DMS53 (cell line): ENCODE measurements at regions not wholly inside any gene's neighbourhood (a gene's known extent, or its start where the extent isn't known, plus 50 kb on each side); places are given as distances from the start of the nearest gene placed in this dataset.

Experiments used
- DNase-seq: peaks from one replicate; lab custom pipeline; 2025; lab: John Stamatoyannopoulos, UW

DNA sequence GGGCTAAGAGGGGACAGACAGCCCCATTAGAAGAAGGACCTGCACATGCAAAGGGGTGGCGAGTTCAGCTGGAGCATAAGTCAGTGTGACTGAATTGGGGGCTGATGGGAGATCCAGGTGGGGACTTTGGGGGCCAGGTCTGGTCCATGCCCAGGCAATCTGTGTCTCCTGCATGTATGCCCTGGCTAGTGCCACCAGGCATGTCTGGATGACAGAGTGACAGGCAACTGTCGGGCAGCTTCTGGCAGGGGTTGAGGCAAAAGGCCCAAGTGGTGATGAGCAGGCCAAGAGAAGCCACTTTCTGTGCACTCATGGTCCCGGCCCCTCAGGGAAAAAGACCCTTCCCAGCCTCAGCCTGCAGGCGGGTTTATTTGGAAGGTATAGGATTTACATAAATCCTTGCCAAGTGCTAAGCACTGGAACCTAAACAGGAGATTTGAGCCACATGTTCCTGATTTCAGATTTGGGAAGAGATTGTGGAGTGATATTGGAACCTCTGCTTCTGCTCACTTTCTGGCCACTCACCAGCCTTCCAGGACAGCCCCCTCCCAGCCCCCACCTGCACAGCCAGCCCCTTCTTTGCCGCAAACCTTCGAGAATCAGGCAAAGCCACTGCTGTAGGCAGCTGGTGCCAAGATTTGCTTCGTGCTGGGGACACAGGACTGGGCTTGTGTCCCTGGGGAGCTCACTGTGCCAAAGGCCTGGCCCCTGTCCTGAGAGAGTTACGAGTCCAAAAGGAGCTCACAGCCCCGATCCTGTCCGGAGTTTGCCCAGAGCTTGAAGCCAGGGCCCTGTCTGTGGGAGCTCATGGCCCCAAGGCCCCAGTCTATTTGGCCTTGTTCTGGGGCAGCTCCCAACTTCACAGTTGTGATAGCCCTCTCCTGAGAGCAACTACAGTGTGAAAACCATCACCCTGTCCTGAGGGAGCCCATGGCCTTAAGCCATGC, 232.5 kb upstream of the RTL1 start:
- DNase-seq, result no peak

DNA sequence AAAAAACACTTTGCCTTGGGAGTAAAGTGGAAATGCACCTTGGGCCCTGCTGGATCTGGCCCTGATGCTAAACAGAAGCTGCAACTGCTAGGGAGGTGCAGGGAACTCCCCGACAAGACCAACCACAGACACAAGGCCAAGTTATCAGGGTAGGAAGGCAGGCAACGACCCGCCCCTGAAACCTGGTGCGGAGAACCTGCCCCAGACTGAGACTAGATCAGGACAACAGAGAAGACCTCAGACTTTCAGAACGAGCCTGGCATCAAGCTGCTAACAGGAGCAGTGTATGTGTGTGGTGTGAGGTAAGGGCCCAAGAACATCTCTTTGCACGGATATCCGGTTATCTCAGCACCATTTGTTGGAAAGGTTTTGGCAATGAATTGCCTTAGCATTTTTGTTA, 233.7 kb upstream of the RTL1 start:
- no peak for DNase-seq

GRCh38 chr14:101147848-101148247, 244.3 kb upstream of the RTL1 start:
- no peak for DNase-seq

- DNase-seq, result no peak
These were observed 246.6 kb upstream of the RTL1 start for GRCh38 chr14:101150039-101150610.

DNA sequence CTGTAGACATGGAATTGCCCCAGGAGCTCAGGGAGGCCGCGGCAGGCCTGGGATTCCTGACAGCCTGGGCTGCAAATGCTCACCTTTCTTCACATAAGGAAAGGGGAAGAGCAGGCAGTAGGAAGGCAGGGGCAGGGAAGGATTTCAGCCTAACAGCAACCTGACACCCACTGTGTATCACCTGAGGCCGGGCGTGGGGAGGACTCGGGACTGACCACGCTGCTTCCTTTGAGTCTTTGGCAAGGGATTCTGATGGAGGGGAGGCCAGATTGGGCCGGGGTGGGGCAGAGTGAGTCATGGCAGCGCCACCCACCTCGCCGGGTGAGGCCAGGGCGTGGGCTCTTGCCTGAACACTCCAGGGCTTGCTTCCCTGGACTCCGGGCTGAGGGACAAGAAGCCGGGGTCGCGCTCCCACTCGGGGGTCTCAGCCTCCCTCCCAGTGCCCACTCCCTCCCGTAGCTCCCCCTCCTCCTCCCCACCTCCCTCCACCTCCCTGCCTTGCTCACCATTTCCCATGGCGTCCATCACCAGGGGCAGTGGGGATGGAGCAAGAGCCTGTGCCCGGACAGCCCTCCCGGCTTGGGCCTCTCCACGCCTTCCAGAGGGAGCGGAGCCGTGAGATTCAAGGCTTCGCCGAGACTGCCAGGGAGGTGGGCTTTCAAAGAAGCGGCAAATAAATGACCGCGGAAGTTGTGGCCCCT, 247.9 kb upstream of the RTL1 start:
- no peak for DNase-seq

- no peak for DNase-seq
These were observed 248.4 kb upstream of the RTL1 start for GRCh38 chr14:101151927-101152305.

- no peak for DNase-seq
These were observed 249.3 kb upstream of the RTL1 start for GRCh38 chr14:101152855-101153254.

DNA sequence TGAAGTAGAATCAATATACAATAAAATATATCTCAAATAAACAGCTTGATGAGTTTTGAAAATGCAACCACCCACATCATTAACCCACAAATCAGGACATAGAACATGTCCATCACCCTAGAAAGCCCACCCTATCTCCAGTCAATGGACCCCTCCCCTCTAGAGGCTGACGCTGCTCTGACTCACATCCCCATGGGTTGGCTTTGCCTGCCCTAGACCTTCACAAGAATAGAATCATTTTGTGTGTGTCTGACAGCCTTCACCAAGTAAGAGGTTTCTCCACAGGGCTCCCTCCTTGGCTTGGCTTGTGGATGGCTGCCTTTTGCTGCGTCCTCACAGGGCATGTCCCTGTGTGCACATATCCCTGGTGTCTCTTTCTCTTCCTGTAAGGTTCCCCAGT, 250.2 kb upstream of the RTL1 start:
- no peak for DNase-seq

GRCh38 chr14:101155575-101155974, 252.1 kb upstream of the RTL1 start:
- no peak for DNase-seq

GRCh38 chr14:101167428-101167827, 263.9 kb upstream of the RTL1 start:
- DNase-seq, result no peak

- DNase-seq, result no peak
These were observed 265.7 kb upstream of the RTL1 start for GRCh38 chr14:101169267-101169666.

GRCh38 chr14:101171650-101172049, 268.1 kb upstream of the RTL1 start:
- no peak for DNase-seq

GRCh38 chr14:101173698-101174521, 270.4 kb upstream of the RTL1 start:
- DNase-seq, result no peak

GRCh38 chr14:101174522-101174838, 271.0 kb upstream of the RTL1 start:
- no peak for DNase-seq

DNA sequence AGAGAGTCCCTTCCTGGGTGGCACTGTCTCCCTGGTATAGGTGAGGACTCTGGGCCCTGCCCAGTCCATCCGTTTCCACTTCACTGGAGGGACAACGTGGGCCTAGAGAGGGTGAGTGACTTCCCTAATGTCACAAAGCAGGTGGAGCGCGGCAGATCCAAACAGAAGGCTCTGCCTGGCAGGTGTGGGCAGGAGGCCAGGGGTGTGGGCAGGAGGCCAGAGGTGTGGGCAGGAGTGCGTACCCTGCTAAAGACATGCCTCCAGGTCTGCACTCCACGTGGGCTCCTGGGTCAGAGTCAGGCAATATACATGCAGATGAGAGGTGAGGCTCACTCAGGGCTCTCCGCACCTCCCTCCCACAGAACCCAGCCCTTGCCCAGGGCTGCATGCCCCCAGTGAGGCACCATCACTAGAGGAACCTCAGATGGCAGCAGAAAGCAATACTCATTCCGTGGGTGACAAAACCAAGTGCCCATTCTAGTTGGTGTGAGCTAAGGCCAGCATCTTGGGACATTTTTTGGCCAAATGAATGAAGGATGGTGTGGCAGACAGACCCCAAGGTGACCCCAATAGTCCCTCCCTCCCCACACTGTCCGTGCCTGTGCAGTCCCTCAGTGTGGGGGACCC, 271.6 kb upstream of the RTL1 start:
- DNase-seq, result no peak

GRCh38 chr14:101175731-101176534, 272.4 kb upstream of the RTL1 start:
- DNase-seq, result no peak

- DNase-seq, result no peak
These were observed 273.1 kb upstream of the RTL1 start for GRCh38 chr14:101176535-101177205.

DNA sequence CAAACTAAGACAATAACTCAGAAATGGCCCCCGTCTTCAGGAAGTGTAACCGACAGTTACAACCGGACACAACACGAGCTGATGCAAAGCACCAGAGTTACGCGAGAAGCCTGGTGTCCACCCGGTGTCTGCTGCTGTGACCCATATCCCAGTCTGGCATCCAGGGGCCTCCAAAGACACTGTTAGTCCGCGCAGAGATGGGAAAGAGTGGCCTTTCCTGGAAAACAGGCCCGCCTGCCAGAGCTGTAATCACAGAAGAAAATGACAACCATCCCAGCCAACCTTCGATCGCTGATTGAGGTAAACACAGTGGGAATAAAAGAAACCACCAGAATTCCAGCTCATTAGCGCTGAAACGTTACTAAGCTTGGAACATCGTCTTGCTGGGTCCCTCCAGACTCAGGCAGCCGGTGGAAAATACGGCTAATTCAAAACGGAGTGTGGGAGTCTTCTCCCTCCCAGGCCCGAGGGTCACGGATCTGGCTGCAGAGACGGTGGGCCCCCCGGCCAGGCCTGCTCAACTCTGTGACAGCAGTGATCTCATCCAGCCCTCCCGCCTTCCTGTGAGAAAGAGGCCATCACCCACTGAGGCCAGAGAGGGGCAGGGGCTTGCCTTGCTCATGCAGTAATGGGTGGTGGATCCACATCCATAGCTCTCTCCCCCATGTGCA, 273.9 kb upstream of the RTL1 start:
- DNase-seq, result no peak

- DNase-seq, result no peak
These were observed 274.9 kb upstream of the RTL1 start for GRCh38 chr14:101178184-101179072.
